ENCODE measurements at regions not wholly inside any gene's neighbourhood (a gene's known extent, or its start where the extent isn't known, plus 50 kb on each side); places are given as distances from the start of the nearest gene placed in this dataset.
A peak's percentile ranks its signal among the peaks of the same experiment; 100 is the strongest.

DNA sequence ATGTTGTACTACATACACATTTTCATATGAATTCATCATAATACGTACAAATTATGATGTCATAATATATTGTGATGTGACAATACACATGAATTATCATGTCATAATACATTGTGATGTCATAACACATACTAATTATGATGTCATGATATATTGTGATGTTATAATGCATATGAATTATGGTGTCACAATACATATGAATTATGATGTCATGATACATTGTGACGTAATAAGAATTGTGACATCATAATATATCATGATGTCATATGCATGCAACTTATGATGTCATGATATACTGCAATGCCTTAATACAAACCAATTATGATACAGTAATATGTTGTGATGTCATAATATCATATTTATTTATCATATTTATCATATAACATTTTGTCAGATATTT lies 2074.3 kb downstream of the TP53TG3F start:
- no peaks in the 10 kb centered on the region for H3K36me3 ChIP-seq
- H3K27ac ChIP-seq = no peak overlapping the region
- DNase-seq (no peak), ATAC-seq (no peak)
- no peaks in the 10 kb centered on the region for H3K4me1 ChIP-seq
- TF ChIP-seq, protein P1, sequence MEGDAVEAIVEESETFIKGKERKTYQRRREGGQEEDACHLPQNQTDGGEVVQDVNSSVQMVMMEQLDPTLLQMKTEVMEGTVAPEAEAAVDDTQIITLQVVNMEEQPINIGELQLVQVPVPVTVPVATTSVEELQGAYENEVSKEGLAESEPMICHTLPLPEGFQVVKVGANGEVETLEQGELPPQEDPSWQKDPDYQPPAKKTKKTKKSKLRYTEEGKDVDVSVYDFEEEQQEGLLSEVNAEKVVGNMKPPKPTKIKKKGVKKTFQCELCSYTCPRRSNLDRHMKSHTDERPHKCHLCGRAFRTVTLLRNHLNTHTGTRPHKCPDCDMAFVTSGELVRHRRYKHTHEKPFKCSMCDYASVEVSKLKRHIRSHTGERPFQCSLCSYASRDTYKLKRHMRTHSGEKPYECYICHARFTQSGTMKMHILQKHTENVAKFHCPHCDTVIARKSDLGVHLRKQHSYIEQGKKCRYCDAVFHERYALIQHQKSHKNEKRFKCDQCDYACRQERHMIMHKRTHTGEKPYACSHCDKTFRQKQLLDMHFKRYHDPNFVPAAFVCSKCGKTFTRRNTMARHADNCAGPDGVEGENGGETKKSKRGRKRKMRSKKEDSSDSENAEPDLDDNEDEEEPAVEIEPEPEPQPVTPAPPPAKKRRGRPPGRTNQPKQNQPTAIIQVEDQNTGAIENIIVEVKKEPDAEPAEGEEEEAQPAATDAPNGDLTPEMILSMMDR (IDR thresholded peaks at IDR 0.05) = no peak
- no peak overlapping the region for H3K4me3 ChIP-seq
- intact Hi-C loops (cut with DNase I) = no loop called here
- H3K9me3 ChIP-seq = peaks cover 9% of the 10 kb centered on the region
- no peaks in the 10 kb centered on the region for H3K27me3 ChIP-seq (ENCODE audit: low read depth)

DNA sequence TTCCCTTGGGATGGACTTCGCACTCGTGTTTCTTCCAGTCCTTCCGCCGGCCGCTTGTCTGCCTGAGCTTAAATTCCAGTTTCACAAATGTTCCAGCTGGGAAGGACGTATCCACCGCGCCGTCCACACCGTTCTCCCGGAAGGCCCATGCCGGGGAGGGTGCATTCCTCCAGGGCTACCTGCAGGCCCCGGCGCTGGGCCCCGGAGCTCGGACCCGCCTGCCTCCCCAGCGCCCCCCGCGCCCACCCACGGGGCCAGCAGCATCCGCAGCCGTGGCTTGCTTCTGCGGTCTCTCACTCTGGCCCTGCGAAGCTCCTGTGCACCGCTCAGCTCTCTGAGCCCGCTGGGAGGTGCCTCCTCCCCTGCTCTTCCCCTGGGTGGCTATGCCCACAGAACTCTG lies 2084.1 kb downstream of the TP53TG3F start:
- Histone ChIP-seq H3K27ac (no peak overlapping the region), H3K4me3 (no peak overlapping the region), H3K9me3 (no peaks in the 10 kb centered on the region), H3K27me3 (ENCODE audit: low read depth) (no peaks in the 10 kb centered on the region), H3K36me3 (no peaks in the 10 kb centered on the region), H3K4me1 (no peaks in the 10 kb centered on the region)
- TF ChIP-seq, protein P1 (IDR thresholded peaks at IDR 0.05) = no peak
- intact Hi-C loops (cut with DNase I) = no loop called here
- ATAC-seq = peak in 1 of 2 donors; percentile 15
- DNase-seq = no peak

DNA sequence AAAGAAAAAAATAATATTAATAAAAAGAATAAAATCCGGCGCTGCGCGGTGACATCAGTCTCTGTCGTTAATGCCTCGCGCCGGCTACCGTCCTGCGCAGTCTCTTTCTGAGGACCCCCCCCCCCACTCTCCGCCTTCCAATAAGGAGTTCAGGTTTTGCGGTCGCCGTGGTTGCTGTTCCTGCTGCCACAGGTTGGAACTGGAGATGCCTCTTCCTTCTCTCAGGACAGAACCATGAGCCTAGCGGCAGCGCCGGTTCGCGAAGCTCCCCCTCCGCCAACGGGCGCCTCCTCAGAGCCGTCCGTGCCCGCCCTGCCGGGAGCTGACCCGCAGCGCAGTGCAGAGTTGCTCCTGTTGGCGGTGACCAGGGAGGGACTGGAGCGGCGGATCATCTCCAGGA lies 2093.4 kb downstream of the TP53TG3F start:
- H3K27ac ChIP-seq = no peak overlapping the region
- H3K27me3 ChIP-seq (ENCODE audit: low read depth) = no peaks in the 10 kb centered on the region
- intact Hi-C loops (cut with DNase I) = no loop called here
- no peaks in the 10 kb centered on the region for H3K36me3 ChIP-seq
- DNase-seq (no peak), ATAC-seq (no peak)
- no peaks in the 10 kb centered on the region for H3K9me3 ChIP-seq
- TF ChIP-seq, protein P1 (IDR thresholded peaks at IDR 0.05) = no peak
- no peak overlapping the region for H3K4me3 ChIP-seq
- no peaks in the 10 kb centered on the region for H3K4me1 ChIP-seq

DNA sequence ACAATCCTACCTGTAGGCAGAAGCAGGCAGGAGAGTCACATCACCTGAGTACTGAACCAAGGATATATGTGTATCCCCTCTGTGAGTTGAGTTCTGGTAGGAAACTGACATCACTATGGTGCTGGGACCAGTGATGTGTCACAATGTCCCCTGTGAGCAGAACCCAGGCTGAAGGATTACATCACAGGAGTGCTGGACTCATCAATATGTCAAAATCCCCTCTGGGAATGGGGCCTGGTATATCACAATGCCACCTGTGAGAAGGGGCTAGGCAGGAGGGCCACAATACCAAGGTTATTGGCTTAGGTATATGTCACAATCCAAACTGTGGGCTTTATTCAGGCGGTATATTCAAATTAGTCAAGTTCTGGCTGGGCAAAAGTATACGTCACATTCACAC lies 2098.3 kb downstream of the TP53TG3F start:
- no peak overlapping the region for H3K4me3 ChIP-seq
- H3K36me3 ChIP-seq = no peaks in the 10 kb centered on the region
- H3K27me3 ChIP-seq (ENCODE audit: low read depth) = no peaks in the 10 kb centered on the region
- TF ChIP-seq, protein P1 (IDR thresholded peaks at IDR 0.05) = no peak
- intact Hi-C loops (cut with DNase I) = no loop called here
- no peaks in the 10 kb centered on the region for H3K4me1 ChIP-seq
- ATAC-seq (no peak), DNase-seq (no peak)
- no peaks in the 10 kb centered on the region for H3K9me3 ChIP-seq
- H3K27ac ChIP-seq = no peak overlapping the region

DNA sequence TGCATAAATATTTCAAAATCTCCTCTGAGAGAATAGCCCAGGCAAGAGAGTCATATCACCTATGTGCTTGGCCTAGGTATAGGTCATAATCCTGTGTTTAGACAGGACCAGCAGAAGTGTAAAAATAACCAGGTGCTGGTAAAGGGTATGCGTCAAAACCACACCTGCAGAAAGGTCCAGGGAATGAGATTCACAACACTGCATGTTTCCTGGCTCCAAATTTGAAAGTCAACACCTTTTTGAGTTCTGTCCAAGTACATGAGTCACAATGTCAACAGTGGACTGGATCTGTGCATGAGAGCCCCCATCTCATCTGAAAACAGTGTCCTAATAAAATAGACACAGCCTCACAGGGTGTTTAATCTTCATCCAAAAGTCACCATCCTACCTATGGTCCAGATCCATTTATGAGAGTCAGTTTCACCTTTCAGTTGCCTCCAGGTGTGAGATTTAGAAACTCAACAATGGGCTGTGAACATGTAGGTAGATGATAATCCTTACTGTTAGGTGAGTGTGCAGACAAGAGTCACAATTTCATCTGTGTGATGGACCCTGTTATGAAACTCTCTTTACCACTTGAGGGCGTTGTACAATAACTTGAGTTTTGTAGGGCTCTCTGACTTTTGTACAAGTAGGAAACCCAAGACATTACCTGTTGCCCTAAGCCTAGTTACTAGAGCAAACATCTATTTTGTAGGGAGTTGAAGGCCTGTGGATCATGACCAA lies 2100.7 kb downstream of the TP53TG3F start:
- Histone ChIP-seq H3K4me3 (no peak overlapping the region), H3K36me3 (no peaks in the 10 kb centered on the region), H3K27ac (no peak overlapping the region), H3K4me1 (no peaks in the 10 kb centered on the region), H3K9me3 (no peaks in the 10 kb centered on the region), H3K27me3 (ENCODE audit: low read depth) (no peaks in the 10 kb centered on the region)
- ATAC-seq = no peak
- TF ChIP-seq, protein P1 (IDR thresholded peaks at IDR 0.05) = no peak
- DNase-seq = no peak
- intact Hi-C loops (cut with DNase I) = no loop called here

All from lower lobe of right lung (tissue), 2 donors.